SH-SY5Y (cell line): ENCODE measurements at regions not wholly inside any gene's neighbourhood (a gene's known extent, or its start where the extent isn't known, plus 50 kb on each side); places are given as distances from the start of the nearest gene placed in this dataset.

Experiments used
- GATA2 ChIP-seq: IDR thresholded peaks from 2 replicates; pipeline ENCODE4 v1.6.1; 2011; ENCODE audit warnings: mild to moderate bottlenecking, low read depth, low read length
- GATA3 ChIP-seq: IDR thresholded peaks from 2 replicates; pipeline ENCODE4 v1.6.1; 2011; ENCODE audit warnings: low read depth, mild to moderate bottlenecking, low read length, moderate library complexity

- TF ChIP-seq GATA2 (no peak), GATA3 (no peak)
Measured at GRCh38 chr9:102778746-102779145, 216.4 kb upstream of the CYLC2 start.
